ENCODE measurements at regions not wholly inside any gene's neighbourhood (a gene's known extent, or its start where the extent isn't known, plus 50 kb on each side); places are given as distances from the start of the nearest gene placed in this dataset.

- no peak for TF ChIP-seq CEBPB (IDR thresholded peaks at IDR 0.05)
- peak; percentile 87; the same call in 1 of the 2 replicates for TF ChIP-seq EP300 (IDR thresholded peaks at IDR 0.05; ENCODE audit: borderline replicate concordance)
- TF ChIP-seq TAF1 (IDR thresholded peaks at IDR 0.05; ENCODE audit: low read depth) = no peak
- TF ChIP-seq, protein P1, sequence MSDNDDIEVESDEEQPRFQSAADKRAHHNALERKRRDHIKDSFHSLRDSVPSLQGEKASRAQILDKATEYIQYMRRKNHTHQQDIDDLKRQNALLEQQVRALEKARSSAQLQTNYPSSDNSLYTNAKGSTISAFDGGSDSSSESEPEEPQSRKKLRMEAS (IDR thresholded peaks at IDR 0.05) = no peak
- peak; percentile 81 for TF ChIP-seq TCF12 (IDR thresholded peaks at IDR 0.05; ENCODE audit: low read depth)
- no peak for TF ChIP-seq YY1 (IDR thresholded peaks at IDR 0.05; ENCODE audit: low read depth)
- TF ChIP-seq EGR1 (IDR thresholded peaks at IDR 0.05) = no peak
- no peak for TF ChIP-seq RAD21 (IDR thresholded peaks at IDR 0.05; ENCODE audit: low read depth)
- TF ChIP-seq FOXM1 (IDR thresholded peaks at IDR 0.05; ENCODE audit: borderline replicate concordance, low read depth) = 0 out of 2 replicates have a peak, but pooled peaks have one; percentile 30
- TF ChIP-seq ZBTB7A (IDR thresholded peaks at IDR 0.05; ENCODE audit: low read depth) = no peak
- no peak for TF ChIP-seq CREB1 (IDR thresholded peaks at IDR 0.05; ENCODE audit: low read depth)
Measured at GRCh38 chr11:13837286-13837685, 125.2 kb upstream of the SPON1 start.
